Skeletal muscle satellite cell (primary cell): ENCODE measurements at regions not wholly inside any gene's neighbourhood (a gene's known extent, or its start where the extent isn't known, plus 50 kb on each side); places are given as distances from the start of the nearest gene placed in this dataset.

Experiments used
- H3K27me3 ChIP-seq: 2 replicates; pipeline ENCODE4 v1.7.0; 2013; ENCODE audit warnings: low read length; ENCODE audit not compliant: control insufficient read depth, insufficient read depth
- H3K36me3 ChIP-seq: 2 replicates; pipeline ENCODE4 v1.7.0; 2013; ENCODE audit warnings: mild to moderate bottlenecking, control low read depth, low read length; ENCODE audit not compliant: insufficient read depth
- H3K4me1 ChIP-seq: 2 replicates; pipeline ENCODE4 v1.7.0; 2013; ENCODE audit warnings: low read length; ENCODE audit not compliant: control insufficient read depth, insufficient read depth
- H3K4me2 ChIP-seq: 2 replicates; pipeline ENCODE4 v1.7.0; 2013; ENCODE audit warnings: mild to moderate bottlenecking, low read length
- H3K4me3 ChIP-seq: 2 replicates; pipeline ENCODE4 v1.7.0; 2013; ENCODE audit warnings: low read length
- H3K9ac ChIP-seq: 2 replicates; pipeline ENCODE4 v1.7.0; 2013; ENCODE audit warnings: mild to moderate bottlenecking, low read depth, low read length, moderate library complexity
- H3K9me3 ChIP-seq: replicated peaks from 2 replicates; pipeline ENCODE4 v1.7.0; 2013; ENCODE audit warnings: mild to moderate bottlenecking, control low read depth, low read length

GRCh38 chr5:40071870-40072269, 607.8 kb upstream of the PTGER4 start:
- Histone ChIP-seq H3K9ac (no peak overlapping the region), H3K4me3 (no peak overlapping the region), H3K27me3 (no peaks in the 10 kb centered on the region), H3K9me3 (no peaks in the 10 kb centered on the region), H3K4me2 (no peak overlapping the region), H3K4me1 (no peaks in the 10 kb centered on the region), H3K36me3 (no peaks in the 10 kb centered on the region)

- Histone ChIP-seq H3K9me3 (no peaks in the 10 kb centered on the region), H3K4me3 (no peak overlapping the region), H3K36me3 (no peaks in the 10 kb centered on the region), H3K4me1 (no peaks in the 10 kb centered on the region), H3K9ac (no peak overlapping the region), H3K27me3 (no peaks in the 10 kb centered on the region), H3K4me2 (no peak overlapping the region)
Measured at GRCh38 chr5:40066616-40067015, 613.1 kb upstream of the PTGER4 start.

GRCh38 chr5:40052808-40053207, 626.9 kb upstream of the PTGER4 start:
- no peak overlapping the region for H3K4me2 ChIP-seq
- H3K4me3 ChIP-seq = no peak overlapping the region

GRCh38 chr5:40046792-40047191, 622.0 kb upstream of the DAB2 start:
- Histone ChIP-seq H3K4me3 (no peak overlapping the region), H3K27me3 (no peaks in the 10 kb centered on the region), H3K4me1 (peaks cover 15% of the 10 kb centered on the region), H3K36me3 (no peaks in the 10 kb centered on the region), H3K9ac (no peak overlapping the region), H3K9me3 (no peaks in the 10 kb centered on the region), H3K4me2 (peak overlapping the region; percentile 10)

More at GRCh38 chr5:40052808-40053207, 626.9 kb upstream of the PTGER4 start:
- Histone ChIP-seq H3K4me1 (no peaks in the 10 kb centered on the region), H3K9me3 (no peaks in the 10 kb centered on the region), H3K36me3 (no peaks in the 10 kb centered on the region), H3K27me3 (no peaks in the 10 kb centered on the region), H3K9ac (no peak overlapping the region)

- no peak overlapping the region for H3K9ac ChIP-seq
- H3K4me2 ChIP-seq = no peak overlapping the region
- no peaks in the 10 kb centered on the region for H3K9me3 ChIP-seq
- H3K36me3 ChIP-seq = no peaks in the 10 kb centered on the region
- H3K4me1 ChIP-seq = peaks cover 22% of the 10 kb centered on the region
- no peak overlapping the region for H3K4me3 ChIP-seq
- no peaks in the 10 kb centered on the region for H3K27me3 ChIP-seq
Measured at GRCh38 chr5:40045429-40045828, 620.6 kb upstream of the DAB2 start.

GRCh38 chr5:40043916-40044315, 619.1 kb upstream of the DAB2 start:
- Histone ChIP-seq H3K4me1 (peaks cover 22% of the 10 kb centered on the region), H3K9ac (no peak overlapping the region), H3K9me3 (no peaks in the 10 kb centered on the region), H3K4me3 (no peak overlapping the region), H3K27me3 (no peaks in the 10 kb centered on the region), H3K36me3 (no peaks in the 10 kb centered on the region), H3K4me2 (no peak overlapping the region)

GRCh38 chr5:40041452-40041851, 616.7 kb upstream of the DAB2 start:
- no peak overlapping the region for H3K4me3 ChIP-seq
- H3K9ac ChIP-seq = no peak overlapping the region
- H3K9me3 ChIP-seq = no peaks in the 10 kb centered on the region
- H3K27me3 ChIP-seq = no peaks in the 10 kb centered on the region
- H3K36me3 ChIP-seq = no peaks in the 10 kb centered on the region
- H3K4me2 ChIP-seq = peak overlapping the region; percentile 25
- peaks cover 20% of the 10 kb centered on the region for H3K4me1 ChIP-seq

GRCh38 chr5:40037713-40038112, 612.9 kb upstream of the DAB2 start:
- Histone ChIP-seq H3K4me3 (no peak overlapping the region), H3K27me3 (no peaks in the 10 kb centered on the region), H3K36me3 (no peaks in the 10 kb centered on the region), H3K9me3 (no peaks in the 10 kb centered on the region), H3K4me1 (peaks cover 9% of the 10 kb centered on the region), H3K9ac (no peak overlapping the region), H3K4me2 (no peak overlapping the region)

GRCh38 chr5:40034441-40034840, 609.7 kb upstream of the DAB2 start:
- Histone ChIP-seq H3K4me3 (no peak overlapping the region), H3K4me2 (no peak overlapping the region), H3K27me3 (no peaks in the 10 kb centered on the region), H3K36me3 (no peaks in the 10 kb centered on the region), H3K4me1 (no peaks in the 10 kb centered on the region), H3K9me3 (no peaks in the 10 kb centered on the region), H3K9ac (no peak overlapping the region)

GRCh38 chr5:40033411-40033810, 608.6 kb upstream of the DAB2 start:
- Histone ChIP-seq H3K4me1 (no peaks in the 10 kb centered on the region), H3K4me2 (no peak overlapping the region), H3K9ac (no peak overlapping the region), H3K9me3 (no peaks in the 10 kb centered on the region), H3K27me3 (no peaks in the 10 kb centered on the region), H3K36me3 (no peaks in the 10 kb centered on the region), H3K4me3 (no peak overlapping the region)

- no peaks in the 10 kb centered on the region for H3K36me3 ChIP-seq
- no peaks in the 10 kb centered on the region for H3K4me1 ChIP-seq
- no peaks in the 10 kb centered on the region for H3K9me3 ChIP-seq
- no peaks in the 10 kb centered on the region for H3K27me3 ChIP-seq
- H3K4me3 ChIP-seq = no peak overlapping the region
- H3K4me2 ChIP-seq = no peak overlapping the region
- H3K9ac ChIP-seq = no peak overlapping the region
Measured at GRCh38 chr5:40033009-40033408, 608.2 kb upstream of the DAB2 start.

GRCh38 chr5:40030661-40031060, 605.9 kb upstream of the DAB2 start:
- Histone ChIP-seq H3K4me3 (no peak overlapping the region), H3K9me3 (no peaks in the 10 kb centered on the region), H3K4me1 (no peaks in the 10 kb centered on the region), H3K27me3 (no peaks in the 10 kb centered on the region), H3K4me2 (no peak overlapping the region), H3K9ac (no peak overlapping the region), H3K36me3 (no peaks in the 10 kb centered on the region)
